GM12878 (cell line): ENCODE measurements at regions not wholly inside any gene's neighbourhood (a gene's known extent, or its start where the extent isn't known, plus 50 kb on each side); places are given as distances from the start of the nearest gene placed in this dataset.

Experiments
- ATAC-seq: fragments of 200-7000 bp; cut with Tn5 transposase; 3 replicates; pipeline ENCODE4 v1.9.1; 2020; ENCODE audit warnings: mild to moderate bottlenecking, moderate library complexity
- BruUV-seq: library from RNA; stranded (reverse); fragments of 400-500 nt; replicated peaks from 2 replicates; lab custom pipeline; 2021; lab: Mats Ljungman, UMichigan
- CTCF ChIA-PET: fragments of 300-600 bp; sonication (Branson Sonifier 250); formaldehyde crosslinking; extraction: SDS; loops from one replicate; lab custom pipeline; 2021; ENCODE audit warnings: inconsistent platforms; lab: Yijun Ruan, JAX
- POLR2A ChIA-PET: fragments of 350-600 bp; formaldehyde crosslinking; extraction: SDS; loops from one replicate; lab custom pipeline; 2021; ENCODE audit warnings: inconsistent platforms; lab: Charles Lee
- RAD21 ChIA-PET: fragments of 300-600 bp; sonication (Branson Sonifier 250); formaldehyde crosslinking; loops from one replicate; lab custom pipeline; 2023; ENCODE audit warnings: antibody characterized with exemption; ENCODE audit not compliant: unreplicated experiment; lab: Charles Lee
- SMC1A ChIA-PET: fragments of 300-600 bp; sonication (Branson Sonifier 250); formaldehyde crosslinking; loops from one replicate; lab custom pipeline; 2023; ENCODE audit not compliant: unreplicated experiment, uncharacterized antibody; lab: Charles Lee
- DNase-seq: peaks from one replicate; pipeline ENCODE4 v3.0.0-alpha.2; 2011; ENCODE audit warnings: low read depth, low spot score
- FAIRE-seq: peaks from 3 replicates; lab custom pipeline; 2011; peaks lifted over from hg19 to GRCh38; lab: Jason Lieb, UNC
- H2AFZ ChIP-seq: 2 replicates; pipeline ENCODE4 v1.6.0; 2011; ENCODE audit warnings: low read depth, low read length, control low read depth; ENCODE audit not compliant: control insufficient read depth
- H3K27ac ChIP-seq: 2 replicates; pipeline ENCODE4 v1.5.1; 2011; ENCODE audit warnings: control low read depth; ENCODE audit not compliant: control insufficient read depth, insufficient read depth
- H3K27me3 ChIP-seq, 2 experiments: replicated peaks in 1 of 2; 2 replicates each; pipeline versions ENCODE4 v1.6.0 to v1.6.1; 2011; ENCODE audit warnings: low read length in 1 of 2; ENCODE audit not compliant: control insufficient read depth in 2 of 2, insufficient read depth in 2 of 2
- H3K36me3 ChIP-seq, 2 experiments: 2 replicates each; pipeline ENCODE4 v1.5.1; 2011; ENCODE audit warnings: low read length in 1 of 2; ENCODE audit not compliant: control insufficient read depth in 2 of 2, insufficient read depth in 2 of 2
- H3K4me1 ChIP-seq: 2 replicates; pipeline ENCODE4 v1.6.1; 2011; ENCODE audit warnings: mild to moderate bottlenecking, low read length, moderate library complexity, mixed read lengths; ENCODE audit not compliant: control insufficient read depth, insufficient read depth
- H3K4me2 ChIP-seq: 2 replicates; pipeline ENCODE4 v1.6.0; 2011; ENCODE audit warnings: control low read depth; ENCODE audit not compliant: control insufficient read depth, insufficient read depth
- H3K4me3 ChIP-seq: fragments of 200-600 bp; sonication (generic); 2 replicates; pipeline ENCODE4 v1.5.1; 2016
- H3K79me2 ChIP-seq: 2 replicates; pipeline ENCODE4 v1.6.0; 2011; ENCODE audit warnings: low read length; ENCODE audit not compliant: control insufficient read depth, insufficient read depth
- H3K9ac ChIP-seq: 2 replicates; pipeline ENCODE4 v1.8.0; 2011; ENCODE audit warnings: low read length, control low read depth, mixed read lengths; ENCODE audit not compliant: control insufficient read depth, insufficient read depth
- H3K9me3 ChIP-seq: replicated peaks from 3 replicates; pipeline ENCODE4 v1.5.1; 2011; ENCODE audit warnings: mild to moderate bottlenecking, low read length; ENCODE audit not compliant: control insufficient read depth, insufficient read depth
- H4K20me1 ChIP-seq: 2 replicates; pipeline ENCODE4 v1.6.0; 2011; ENCODE audit not compliant: control insufficient read depth, insufficient read depth
- CHD1 ChIP-seq: IDR thresholded peaks from 2 replicates; pipeline ENCODE4 v1.6.1; 2012; ENCODE audit warnings: low read depth, low read length, improper control_type of control experiment
- SIN3A ChIP-seq: IDR thresholded peaks from 2 replicates; pipeline ENCODE4 v1.6.1; 2012; ENCODE audit warnings: low read depth, low read length, improper control_type of control experiment
- SREBF1 ChIP-seq: IDR thresholded peaks from 2 replicates; pipeline ENCODE4 v1.6.1; 2012; ENCODE audit warnings: mild to moderate bottlenecking, low read length
- TAF1 ChIP-seq: IDR thresholded peaks from 2 replicates; pipeline ENCODE4 v1.6.1; 2011; ENCODE audit warnings: mild to moderate bottlenecking, low read depth, low read length, borderline replicate concordance
- TARDBP ChIP-seq: IDR thresholded peaks from 2 replicates; pipeline ENCODE4 v1.6.1; 2016; ENCODE audit warnings: borderline replicate concordance
- WGBS: methylation state at CpG from one replicate; pipeline ENCODE4 v1.1.6; 2016; ENCODE audit warnings: low lambda C conversion rate; ENCODE audit not compliant: insufficient replicate concordance, insufficient coverage; ENCODE audit errors: missing lambda C conversion rate; 5-methylcytosine and 5-hydroxymethylcytosine counted together
- in situ Hi-C: fragments of 300-500 bp; cut with MboI; formaldehyde crosslinking; loops from 9 replicates; pipeline ENCODE4 v1.14.3; 2018; ENCODE audit warnings: mixed read lengths
- intact Hi-C: fragments of 100-400 bp; cut with micrococcal nuclease; formaldehyde crosslinking; loops from one replicate; pipeline ENCODE4 v1.14.2; 2022; ENCODE audit not compliant: unreplicated experiment
- TF ChIP-seq, protein P1 (sequence below), 3 experiments: IDR thresholded peaks in 2 of 3; conservative IDR thresholded peaks in 1 of 3; 2 replicates each; pipeline ENCODE4 v1.5.1; 2011; ENCODE audit warnings: low read depth in 3 of 3, low read length in 3 of 3, mild to moderate bottlenecking in 3 of 3, control low read depth in 2 of 3, moderate library complexity in 2 of 3, inconsistent platforms in 1 of 3, mixed read lengths in 1 of 3; ENCODE audit not compliant: control insufficient read depth in 2 of 3, insufficient read depth in 1 of 3; ENCODE audit errors: extremely low read depth in 1 of 3

DNA sequence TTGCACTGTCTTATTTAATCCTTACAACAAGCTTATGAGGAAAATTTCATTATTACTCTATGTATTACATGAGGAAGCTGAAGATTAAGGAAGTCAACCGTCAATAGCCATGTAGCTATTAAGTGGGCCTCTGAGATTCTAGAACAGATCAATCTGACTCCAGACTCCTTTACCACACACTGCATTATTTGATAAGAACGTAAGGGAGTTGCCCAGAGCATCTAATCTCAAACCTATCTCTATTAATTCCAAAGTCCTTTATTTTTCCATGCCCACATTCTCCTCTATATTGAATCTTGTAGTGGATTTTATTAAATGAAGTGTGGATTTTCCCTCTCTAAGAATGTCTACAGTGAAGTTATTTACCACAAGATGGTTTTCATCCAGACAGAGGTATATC lies 118.2 kb upstream of the MTAP start (continued):
- TF ChIP-seq, protein P1, sequence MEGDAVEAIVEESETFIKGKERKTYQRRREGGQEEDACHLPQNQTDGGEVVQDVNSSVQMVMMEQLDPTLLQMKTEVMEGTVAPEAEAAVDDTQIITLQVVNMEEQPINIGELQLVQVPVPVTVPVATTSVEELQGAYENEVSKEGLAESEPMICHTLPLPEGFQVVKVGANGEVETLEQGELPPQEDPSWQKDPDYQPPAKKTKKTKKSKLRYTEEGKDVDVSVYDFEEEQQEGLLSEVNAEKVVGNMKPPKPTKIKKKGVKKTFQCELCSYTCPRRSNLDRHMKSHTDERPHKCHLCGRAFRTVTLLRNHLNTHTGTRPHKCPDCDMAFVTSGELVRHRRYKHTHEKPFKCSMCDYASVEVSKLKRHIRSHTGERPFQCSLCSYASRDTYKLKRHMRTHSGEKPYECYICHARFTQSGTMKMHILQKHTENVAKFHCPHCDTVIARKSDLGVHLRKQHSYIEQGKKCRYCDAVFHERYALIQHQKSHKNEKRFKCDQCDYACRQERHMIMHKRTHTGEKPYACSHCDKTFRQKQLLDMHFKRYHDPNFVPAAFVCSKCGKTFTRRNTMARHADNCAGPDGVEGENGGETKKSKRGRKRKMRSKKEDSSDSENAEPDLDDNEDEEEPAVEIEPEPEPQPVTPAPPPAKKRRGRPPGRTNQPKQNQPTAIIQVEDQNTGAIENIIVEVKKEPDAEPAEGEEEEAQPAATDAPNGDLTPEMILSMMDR (IDR thresholded peaks at IDR 0.05 in 2 of 3, conservative IDR thresholded peaks at IDR 0.05 in 1 of 3; ENCODE audit: control insufficient read depth in 2 of 3, extremely low read depth in 1 of 3, insufficient read depth in 1 of 3, low read depth in 3 of 3, low read length in 3 of 3), result no peak

DNA sequence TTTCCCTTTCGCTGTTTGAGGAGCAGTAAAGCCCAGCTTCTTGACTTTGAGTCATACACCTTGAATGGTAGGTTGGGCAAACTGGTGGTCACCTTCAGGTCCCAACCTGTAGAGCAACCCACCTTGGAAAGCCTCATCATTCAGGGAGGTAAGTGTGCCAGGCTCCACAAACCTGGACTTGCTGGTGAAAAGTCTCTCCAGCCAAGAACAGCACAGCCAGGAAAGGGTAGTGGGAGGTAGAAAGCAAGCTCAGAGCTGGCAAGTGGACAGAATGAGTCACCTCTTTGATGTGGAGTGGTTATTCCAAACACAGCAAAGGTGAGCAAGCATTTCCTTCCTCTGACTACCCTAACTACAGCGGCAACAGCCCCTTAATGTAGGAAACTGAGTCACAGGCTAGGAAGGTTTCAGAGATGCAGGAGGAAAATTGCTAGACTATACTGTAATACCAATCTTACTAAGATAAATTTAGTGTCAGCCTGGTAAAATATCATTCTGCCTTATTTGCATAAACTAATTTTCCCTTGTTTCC lies 117.5 kb upstream of the MTAP start:
- no peaks in the 10 kb centered on the region; a peak in 1 of 4 replicates for H3K27me3 ChIP-seq
- TF ChIP-seq TARDBP, result no peak
- TF ChIP-seq SREBF1, result no peak
- no peak for TF ChIP-seq TAF1
- TF ChIP-seq SIN3A, result no peak
- TF ChIP-seq CHD1, result no peak
- no peak overlapping the region for H2AFZ ChIP-seq
- H3K9ac ChIP-seq, result no peak overlapping the region
- H3K27ac ChIP-seq, result no peak overlapping the region
- no peak overlapping the region for H3K4me2 ChIP-seq
- SMC1A ChIA-PET, result no interaction called here
- no peak for FAIRE-seq
- ATAC-seq, result no peak
- H3K36me3 ChIP-seq, result no peaks in the 10 kb centered on the region
- H3K79me2 ChIP-seq, result no peaks in the 10 kb centered on the region
- no peaks in the 10 kb centered on the region for H4K20me1 ChIP-seq
- 13% methylated on average over 2 of the region's 2 CpGs for WGBS
- intact Hi-C loops (no loop called here), in situ Hi-C loops (no loop called here)
- CTCF ChIA-PET, result interaction anchor here (1.2 kb wide), 1 partner anchor 16 kb away, joined by 3 read pairs; no protein-coding TSS in a partner anchor
- BruUV-seq, result no TSS peak
- H3K4me3 ChIP-seq, result no peak overlapping the region
- POLR2A ChIA-PET, result no interaction called here
- no peak for DNase-seq
- H3K4me1 ChIP-seq, result no peaks in the 10 kb centered on the region
- H3K9me3 ChIP-seq, result no peaks in the 10 kb centered on the region
- RAD21 ChIA-PET, result no interaction called here
